ENCODE measurements at regions not wholly inside any gene's neighbourhood (a gene's known extent, or its start where the extent isn't known, plus 50 kb on each side); places are given as distances from the start of the nearest gene placed in this dataset.

DNA sequence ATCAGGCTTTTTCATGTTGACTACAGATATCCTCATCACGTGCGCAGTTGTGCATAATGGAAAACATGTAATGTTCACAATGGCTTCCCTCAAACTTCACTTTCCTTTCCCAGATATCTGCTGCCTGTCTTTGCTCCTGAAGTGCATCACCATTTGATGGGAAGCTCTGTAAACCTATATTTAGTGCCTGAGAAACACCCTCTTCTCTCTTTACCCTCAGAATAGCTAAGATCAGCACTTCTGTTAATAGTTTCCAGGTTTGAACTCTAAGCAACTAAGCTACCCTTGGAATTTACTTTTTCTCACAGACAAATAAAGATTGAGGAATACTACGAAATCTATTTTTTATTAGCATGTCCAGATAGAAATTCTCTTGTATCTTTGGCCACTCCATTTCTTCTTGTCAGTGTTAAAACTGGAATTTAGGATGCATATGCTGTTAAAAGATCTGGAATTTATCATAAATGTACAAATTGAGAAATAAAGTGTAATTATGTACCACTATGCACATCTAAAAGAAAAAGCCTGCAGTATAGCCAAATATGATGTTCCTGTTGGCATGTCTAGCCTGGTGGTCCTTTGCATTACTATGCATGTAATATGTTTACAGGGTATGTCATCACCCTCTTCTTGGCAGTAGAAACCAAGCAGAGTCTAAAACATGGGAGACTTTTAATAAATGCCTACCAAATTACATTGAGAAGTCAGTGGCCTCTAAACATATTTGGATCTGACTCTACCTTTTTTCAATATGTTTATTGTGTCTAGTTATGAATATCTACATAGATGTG is 278.7 kb downstream of the FIGN start:
- DNase-seq: no peak

DNA sequence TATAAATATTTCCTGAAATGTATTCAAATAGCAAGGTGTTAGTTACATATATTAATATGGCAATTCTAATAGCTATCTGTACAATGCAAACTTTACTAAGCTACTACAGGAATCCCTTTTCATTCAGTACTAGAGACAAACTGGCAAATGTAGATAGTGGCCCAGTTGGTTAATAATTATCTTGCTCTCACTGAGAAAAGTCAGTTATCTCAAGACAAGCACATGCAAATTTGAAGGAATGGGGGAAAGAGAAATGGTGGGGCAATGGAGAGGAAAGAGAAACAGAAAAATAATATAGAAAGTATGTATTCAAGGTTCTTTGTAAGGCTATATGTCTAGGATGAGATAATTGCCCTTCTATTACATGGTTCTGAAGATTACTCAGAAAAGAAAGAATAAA is 280.0 kb downstream of the FIGN start:
- no peak for DNase-seq

- no peak for DNase-seq
Observed at GRCh38 chr2:163453920-163454319, 281.9 kb downstream of the FIGN start.

GRCh38 chr2:163441603-163442002 is 294.2 kb downstream of the FIGN start:
- no peak for DNase-seq

GRCh38 chr2:163436963-163437362 is 298.8 kb downstream of the FIGN start:
- DNase-seq: no peak

DNA sequence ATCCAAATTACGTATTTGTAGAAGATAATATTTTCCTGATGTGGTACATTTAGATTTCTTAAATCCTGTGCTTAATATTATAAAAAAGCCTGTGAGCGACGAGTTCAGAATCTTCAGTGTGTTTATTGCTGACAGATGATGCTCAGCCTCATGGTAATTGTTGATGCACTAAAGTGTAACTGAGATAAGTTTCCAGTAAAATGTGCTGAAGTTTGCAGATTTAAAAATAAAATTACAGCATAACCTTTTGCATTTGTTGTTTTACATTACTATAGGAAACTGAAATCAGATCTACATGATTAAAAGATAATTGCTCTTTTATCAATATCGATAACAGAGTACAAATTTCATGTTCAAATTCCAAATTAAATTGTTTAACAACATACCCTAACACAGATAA is 307.6 kb downstream of the FIGN start:
- DNase-seq: no peak

GRCh38 chr2:163420604-163421003 is 315.2 kb downstream of the FIGN start:
- DNase-seq: no peak

DNA sequence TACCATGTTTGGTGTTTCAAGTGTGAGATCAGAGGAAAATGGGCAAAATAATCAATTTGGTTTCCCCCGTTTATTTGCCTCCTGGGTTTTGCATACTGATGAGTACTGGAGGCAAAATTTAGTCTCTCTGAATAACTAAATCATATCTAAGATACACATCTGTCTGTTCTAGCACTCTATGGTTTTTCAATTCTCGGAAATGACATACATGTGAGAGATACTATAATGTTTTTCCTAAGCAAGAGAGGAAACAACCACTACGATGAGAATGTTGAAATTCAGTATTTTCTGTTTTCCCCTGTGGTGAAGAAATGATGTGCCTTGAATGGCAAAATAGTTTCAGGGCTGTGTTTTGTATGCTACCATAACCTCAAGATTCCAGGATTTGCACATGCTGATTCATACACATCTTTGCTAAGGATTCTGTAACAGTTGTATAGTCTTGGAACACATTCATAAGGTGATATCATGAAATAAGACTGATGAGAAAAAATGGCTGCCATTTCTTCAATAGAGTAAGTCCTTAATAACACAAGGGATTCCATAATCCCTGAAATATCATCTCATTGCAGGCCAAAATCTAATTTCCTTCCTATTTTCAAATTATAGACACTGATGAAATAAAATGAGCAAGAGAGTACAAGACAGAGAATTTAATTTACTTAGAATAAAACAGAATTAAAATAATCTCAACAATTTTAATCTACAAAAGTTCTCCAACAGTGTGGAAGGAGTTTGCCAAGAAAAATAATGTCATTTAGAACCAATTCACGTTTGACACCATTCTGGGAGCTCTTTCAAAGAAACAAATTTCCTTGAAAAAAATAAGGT is 316.6 kb downstream of the FIGN start:
- DNase-seq: peak; percentile 2

- no peak for DNase-seq
Observed at GRCh38 chr2:163417596-163418337, 318.0 kb downstream of the FIGN start.

- DNase-seq: no peak
Observed at GRCh38 chr2:163414121-163414520, 321.7 kb downstream of the FIGN start.

DNA sequence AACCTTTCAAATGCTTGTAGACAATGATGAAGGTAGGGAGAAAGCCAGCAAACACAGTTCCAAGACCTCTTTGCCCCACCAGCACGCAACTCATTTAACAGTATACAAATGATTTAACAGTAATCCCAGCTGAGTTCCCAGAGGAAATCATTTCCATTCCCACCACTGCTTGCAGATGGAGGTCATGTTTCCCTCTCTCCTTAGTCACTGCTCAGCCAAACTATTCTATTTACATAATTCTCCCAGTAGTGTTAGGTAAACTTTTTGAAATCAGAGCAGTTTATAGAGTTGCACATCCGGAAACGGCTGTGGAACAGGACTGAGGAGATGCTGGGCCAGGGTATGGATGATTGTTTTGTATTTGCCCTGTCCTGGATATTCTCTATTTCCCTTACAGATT is 328.5 kb downstream of the FIGN start:
- peak; percentile 3 for DNase-seq

GRCh38 chr2:163405298-163405697 is 330.5 kb downstream of the FIGN start:
- DNase-seq: no peak

- peak; percentile 66 for DNase-seq
Observed at GRCh38 chr2:163401481-163401880, 334.3 kb downstream of the FIGN start.

GRCh38 chr2:163397451-163397850 is 338.4 kb downstream of the FIGN start:
- no peak for DNase-seq

DNA sequence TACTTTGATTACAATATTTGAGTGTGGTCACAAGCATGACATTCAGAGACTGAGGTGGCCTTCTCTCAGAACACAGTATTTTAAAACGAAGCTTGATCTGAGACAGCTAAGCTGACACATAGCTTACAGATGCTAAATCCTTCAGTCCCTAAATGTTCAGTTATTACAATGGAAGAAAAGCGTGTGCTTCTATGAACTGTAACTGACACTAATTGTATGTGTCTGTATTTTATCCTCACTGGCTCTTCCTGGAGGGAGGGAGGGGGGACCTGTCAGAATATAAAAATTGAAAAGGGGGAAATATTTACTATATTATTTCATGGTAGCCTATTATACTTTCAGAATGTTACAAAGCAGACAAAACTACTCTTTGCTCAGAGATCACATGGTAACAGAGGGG is 340.2 kb downstream of the FIGN start:
- no peak for DNase-seq

- DNase-seq: no peak
Observed at GRCh38 chr2:163389838-163390237, 346.0 kb downstream of the FIGN start.

DNA sequence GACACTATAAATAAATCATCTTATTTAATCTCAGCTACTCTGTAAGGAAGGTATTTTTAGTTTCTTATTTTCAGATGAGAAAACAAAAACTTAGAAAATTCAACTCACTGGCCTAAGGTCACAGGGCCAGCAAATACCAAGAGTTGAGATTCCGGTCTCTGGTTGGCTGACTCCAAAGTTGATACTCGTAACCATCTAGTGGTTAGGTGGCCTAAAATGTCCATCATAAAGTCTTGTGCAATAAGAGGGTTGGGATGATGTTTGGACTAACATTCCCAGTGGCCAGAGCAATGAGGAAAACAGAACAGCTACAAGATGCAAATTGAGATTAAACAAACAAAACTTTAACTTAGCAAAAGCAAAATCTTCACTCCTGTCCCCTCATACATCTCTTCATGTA is 360.3 kb downstream of the FIGN start:
- DNase-seq: no peak

DNA sequence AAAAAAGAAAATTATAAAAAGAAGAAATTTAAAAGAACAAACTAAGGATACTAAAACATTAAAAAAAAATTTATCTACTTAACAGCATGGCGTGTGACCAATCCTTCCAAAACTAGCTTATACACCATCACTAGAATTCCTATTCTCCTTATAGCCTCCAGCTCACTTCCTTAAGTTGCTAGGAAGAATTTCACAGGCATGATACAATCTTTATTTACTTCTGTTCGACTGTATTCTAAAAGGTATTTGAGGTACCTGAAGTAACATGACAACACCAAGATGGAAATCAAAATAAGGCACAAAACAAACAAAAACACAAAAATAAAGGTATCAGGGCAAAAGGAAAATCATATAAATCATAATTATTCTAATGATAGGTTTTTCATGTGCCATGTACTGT is 360.7 kb downstream of the FIGN start:
- no peak for DNase-seq

GRCh38 chr2:163374282-163374681 is 361.5 kb downstream of the FIGN start:
- DNase-seq: no peak

DNA sequence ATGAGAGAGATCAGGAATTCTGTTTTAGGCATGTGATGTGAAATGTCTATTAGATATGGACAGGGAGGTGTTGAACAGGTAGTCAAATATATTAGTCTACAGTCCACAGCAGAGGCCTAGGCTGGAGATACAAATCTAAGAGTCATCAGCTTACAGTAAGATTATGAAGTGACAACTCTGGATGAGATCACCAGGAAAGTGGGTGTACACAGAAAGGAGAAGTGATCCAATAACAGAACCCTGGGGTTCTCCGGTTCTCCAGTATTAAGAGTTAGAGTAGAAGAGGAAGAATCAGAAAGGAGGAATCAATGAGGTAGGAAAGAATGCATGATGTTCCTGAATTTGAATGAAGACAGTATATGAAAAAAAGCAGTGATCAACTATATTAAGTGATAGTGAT is 362.3 kb downstream of the FIGN start:
- no peak for DNase-seq

DNA sequence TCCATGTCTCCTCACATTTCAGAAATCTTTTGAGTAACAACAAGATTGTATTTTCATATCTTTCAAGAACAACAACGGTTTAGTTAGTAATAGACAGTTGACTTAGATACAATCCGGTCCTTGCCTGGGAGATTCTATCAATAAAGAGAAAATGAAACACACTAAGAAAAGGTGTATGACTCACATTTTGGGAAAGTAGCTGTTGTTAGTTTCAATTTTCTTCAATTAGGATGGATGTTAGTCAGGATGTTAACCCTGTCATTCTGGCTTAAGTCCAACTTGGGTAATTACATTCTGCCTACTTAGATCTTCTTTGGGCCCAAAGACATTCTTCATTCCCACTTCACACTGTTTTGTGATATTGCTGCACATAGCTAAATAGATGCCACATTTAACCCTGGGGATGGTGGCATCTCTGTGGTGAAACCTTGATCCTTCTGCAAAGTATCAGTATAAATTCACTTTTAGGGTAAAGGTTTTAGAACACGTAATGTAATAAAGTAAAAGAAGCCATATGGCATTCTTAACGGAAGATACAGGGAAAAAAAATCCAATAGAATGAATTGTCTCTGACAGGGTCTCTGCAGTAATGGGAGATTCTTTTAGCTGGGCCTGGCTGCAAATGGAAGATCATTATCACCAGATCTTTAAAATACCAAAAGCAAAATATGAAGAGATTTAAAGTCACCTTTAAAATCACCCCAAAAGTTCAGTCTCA is 365.5 kb downstream of the FIGN start:
- DNase-seq: no peak

DNA sequence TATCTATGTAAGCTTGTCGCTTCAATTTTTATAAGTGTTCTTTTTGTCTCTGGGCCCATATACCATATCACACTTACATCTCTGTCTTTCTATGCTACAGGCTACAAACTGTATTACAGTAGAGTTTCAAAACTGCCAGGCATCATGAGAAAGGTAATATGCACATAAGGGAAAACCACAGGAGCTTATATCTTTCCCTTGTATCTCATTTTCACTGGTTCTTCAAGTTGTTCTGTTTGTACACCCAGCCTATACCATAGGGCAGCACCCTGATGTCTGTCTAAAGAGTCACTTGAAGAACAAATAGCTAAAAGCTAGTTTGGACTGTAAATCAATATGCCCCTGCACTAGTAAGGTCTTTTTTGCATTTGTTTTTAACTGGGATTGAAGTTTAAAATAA is 366.7 kb downstream of the FIGN start:
- no peak for DNase-seq

GRCh38 chr2:163368655-163369054 is 367.2 kb downstream of the FIGN start:
- no peak for DNase-seq

Measured in fibroblast of skin of abdomen (primary cell).